Right cardiac atrium (tissue), 5 donors: ENCODE measurements at regions not wholly inside any gene's neighbourhood (a gene's known extent, or its start where the extent isn't known, plus 50 kb on each side); places are given as distances from the start of the nearest gene placed in this dataset.

Experiments used
- ATAC-seq, 2 donors: fragments of 200-7000 bp; cut with Tn5 transposase; one replicate each; pipeline versions ENCODE4 v1.8.0 to v1.9.1; 2020; ENCODE audit warnings: moderate library complexity in 2 of 2, mild to moderate bottlenecking in 1 of 2
- DNase-seq, 3 donors: peaks; one replicate each; pipeline ENCODE4 v3.0.0-alpha.2; 2020
- H3K27ac ChIP-seq: one replicate; pipeline ENCODE4 v1.5.1; 2013; ENCODE audit warnings: mild to moderate bottlenecking, low read length, control low read depth, moderate library complexity
- H3K27me3 ChIP-seq: one replicate; pipeline ENCODE4 v1.6.1; 2013; ENCODE audit not compliant: control insufficient read depth, insufficient read depth
- H3K4me1 ChIP-seq: one replicate; pipeline ENCODE4 v1.6.1; 2013; ENCODE audit warnings: low read length; ENCODE audit not compliant: control insufficient read depth, insufficient read depth
- H3K4me3 ChIP-seq: one replicate; pipeline ENCODE4 v1.5.1; 2013; ENCODE audit warnings: low read length, control low read depth
- H3K9me3 ChIP-seq: one replicate; pipeline ENCODE4 v1.6.1; 2013; ENCODE audit warnings: low read length; ENCODE audit not compliant: control insufficient read depth
- WGBS: extraction: QIAGEN DNeasy Blood & Tissue Kit; methylation state at CpG from one replicate; pipeline ENCODE4 v1.1.7; 2013; 5-methylcytosine and 5-hydroxymethylcytosine counted together
- intact Hi-C, 4 donors: fragments of 100-400 bp; cut with DNase I; formaldehyde crosslinking; loops; one replicate each; pipeline versions ENCODE4 v1.11.0 to v1.14.0; 2022 to 2023
- donor health status: healthy with polysubstance abuse.
- donor health status: DM: no; HTN: yes; CAD: no.
- donor health status: DM: no; HTN: no; CAD: no.
- donor health status: DM: no; HTN: yes; CAD: no; lungs with severe emphysema.
- donor health status: DM: yes; HTN: yes; CAD: no.

DNA sequence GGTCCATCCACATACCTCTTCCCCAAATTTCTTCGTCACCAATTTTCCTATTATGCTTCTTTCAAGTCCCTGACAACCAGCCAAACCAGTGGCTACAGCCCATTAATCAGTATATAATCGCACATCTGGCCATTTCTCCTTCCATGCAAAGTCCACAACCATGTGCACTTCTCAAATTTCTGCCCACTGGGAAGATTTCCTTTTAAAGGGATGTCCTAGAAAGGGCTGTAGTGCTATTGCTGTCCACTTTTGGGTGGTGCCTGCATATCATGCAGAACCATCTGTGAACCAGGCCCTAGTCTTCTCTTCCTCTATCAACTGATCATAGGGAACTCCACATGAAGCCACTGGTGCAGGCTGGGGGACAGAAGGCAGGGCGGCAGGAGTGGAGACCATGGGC is 55.2 kb upstream of the MID1IP1 start:
- H3K27ac ChIP-seq: no peak overlapping the region
- H3K9me3 ChIP-seq: no peaks in the 10 kb centered on the region
- ATAC-seq (no peak), DNase-seq (no peak)
- intact Hi-C loops: no loop called here
- no peaks in the 10 kb centered on the region for H3K27me3 ChIP-seq
- H3K4me1 ChIP-seq: no peaks in the 10 kb centered on the region
- WGBS: 95% methylated on average over 3 of the region's 3 CpGs
- H3K4me3 ChIP-seq: no peak overlapping the region

DNA sequence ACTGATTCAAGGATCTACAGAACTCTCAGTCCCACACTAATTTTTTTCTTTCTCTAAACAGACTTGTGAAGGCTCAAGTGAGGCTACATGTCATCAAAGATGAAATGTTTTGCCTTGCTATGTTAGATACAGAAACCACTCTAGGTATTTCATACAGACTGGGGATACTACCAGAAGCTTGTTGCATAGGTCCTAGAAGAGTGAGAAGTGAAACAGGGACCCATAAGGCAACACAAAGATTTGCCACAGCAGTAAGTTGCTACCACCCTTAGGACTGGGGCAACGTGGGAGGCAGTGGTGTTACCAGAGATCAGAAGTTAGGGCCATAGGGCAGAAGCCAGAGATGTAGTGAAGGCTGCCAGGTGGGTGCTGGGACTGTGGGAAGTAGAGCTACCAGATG is 50.7 kb upstream of the MID1IP1 start:
- intact Hi-C loops: loop anchor here in 1 of 4 donors (10.0 kb wide), 1 partner anchor 404 kb away; no protein-coding TSS in a partner anchor
- no peak overlapping the region for H3K27ac ChIP-seq
- WGBS: 47% methylated on average over 1 of the region's 1 CpG
- no peaks in the 10 kb centered on the region for H3K9me3 ChIP-seq
- DNase-seq: no peak
- no peak overlapping the region for H3K4me3 ChIP-seq
- H3K27me3 ChIP-seq: no peaks in the 10 kb centered on the region
- no peak for ATAC-seq
- no peaks in the 10 kb centered on the region for H3K4me1 ChIP-seq
